ENCODE measurements at regions not wholly inside any gene's neighbourhood (a gene's known extent, or its start where the extent isn't known, plus 50 kb on each side); places are given as distances from the start of the nearest gene placed in this dataset.
"Not testable (repeated sequence)": the region's sequence is repeated elsewhere in the genome, so short reads cannot be mapped to it uniquely, and the experiment has no call there.

DNA sequence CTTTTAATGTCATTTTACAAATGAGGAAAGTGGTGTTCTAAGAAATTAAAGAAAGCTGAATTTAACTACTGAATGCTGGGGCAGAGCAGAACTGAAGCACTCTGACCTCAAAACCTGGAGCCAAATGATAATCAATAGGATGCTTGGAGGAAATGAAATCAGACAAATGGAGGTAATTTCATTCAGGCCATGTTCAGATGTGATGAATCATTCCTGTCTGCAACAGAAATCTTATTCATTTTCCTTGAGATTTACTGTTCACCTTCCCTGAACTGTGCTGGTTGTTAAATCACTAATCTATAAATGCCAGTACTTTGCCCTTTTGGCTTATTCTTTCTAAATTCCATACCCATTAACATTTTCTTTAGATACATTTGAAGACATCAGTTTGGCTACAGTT is 85.6 kb upstream of the SNX7 start:
- DNase-seq: no peak

DNA sequence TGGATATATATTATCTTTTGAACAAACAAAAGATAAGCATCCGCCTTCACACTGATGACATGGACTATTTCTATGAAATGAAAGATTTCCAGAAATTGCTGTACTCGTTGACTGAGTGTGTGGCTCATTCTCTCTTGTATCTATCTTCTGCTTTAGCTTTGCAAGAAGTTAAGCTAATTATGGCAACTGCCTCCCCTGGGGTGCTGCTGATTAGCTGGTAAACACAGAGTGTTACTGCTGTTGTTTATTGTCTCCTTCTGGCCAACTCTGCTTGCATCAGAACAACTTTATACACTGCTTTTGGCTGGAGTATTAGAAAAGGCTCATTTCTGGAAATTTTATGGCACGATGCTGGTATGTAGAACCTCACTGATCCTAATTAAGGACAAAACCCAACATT is 95.6 kb upstream of the SNX7 start:
- no peak for DNase-seq

DNA sequence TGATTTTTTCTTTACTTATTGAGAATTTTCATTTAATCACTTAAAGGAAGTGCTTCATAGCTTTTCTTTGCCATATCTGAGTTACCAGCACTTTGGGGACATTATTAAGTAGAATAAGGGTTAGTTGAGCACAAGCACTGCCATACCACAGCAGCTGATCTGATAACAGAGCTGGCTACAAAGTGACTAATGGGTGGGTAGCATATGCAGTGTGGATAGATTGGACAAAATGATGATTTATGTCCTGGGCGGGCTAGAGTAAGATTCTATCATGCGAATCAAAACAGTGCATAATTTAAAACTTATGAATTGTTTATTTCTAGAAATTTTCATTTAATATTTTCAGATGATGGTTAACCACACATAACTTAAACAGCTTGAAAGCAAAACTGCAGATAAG is 102.2 kb upstream of the SNX7 start:
- no peak for DNase-seq

DNA sequence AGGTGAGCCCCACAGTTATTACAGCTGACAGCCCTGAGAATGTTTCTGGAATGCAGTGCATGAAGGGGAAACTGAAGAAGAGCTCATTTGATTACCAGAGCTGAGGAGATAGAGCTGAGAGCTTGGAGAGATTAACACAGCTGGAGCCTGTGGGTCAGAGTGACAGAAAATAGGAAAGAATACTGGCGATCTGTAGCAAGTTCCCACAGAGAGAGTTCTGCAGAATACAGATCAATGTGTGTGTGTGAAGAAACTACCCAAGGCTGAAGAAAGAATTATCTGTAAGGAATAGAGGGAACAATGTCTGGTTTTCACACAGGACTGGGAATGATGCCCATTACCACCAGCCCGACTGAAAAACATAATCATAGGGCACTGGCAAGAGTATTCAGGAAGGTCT is 103.6 kb upstream of the SNX7 start:
- no peak for DNase-seq

DNA sequence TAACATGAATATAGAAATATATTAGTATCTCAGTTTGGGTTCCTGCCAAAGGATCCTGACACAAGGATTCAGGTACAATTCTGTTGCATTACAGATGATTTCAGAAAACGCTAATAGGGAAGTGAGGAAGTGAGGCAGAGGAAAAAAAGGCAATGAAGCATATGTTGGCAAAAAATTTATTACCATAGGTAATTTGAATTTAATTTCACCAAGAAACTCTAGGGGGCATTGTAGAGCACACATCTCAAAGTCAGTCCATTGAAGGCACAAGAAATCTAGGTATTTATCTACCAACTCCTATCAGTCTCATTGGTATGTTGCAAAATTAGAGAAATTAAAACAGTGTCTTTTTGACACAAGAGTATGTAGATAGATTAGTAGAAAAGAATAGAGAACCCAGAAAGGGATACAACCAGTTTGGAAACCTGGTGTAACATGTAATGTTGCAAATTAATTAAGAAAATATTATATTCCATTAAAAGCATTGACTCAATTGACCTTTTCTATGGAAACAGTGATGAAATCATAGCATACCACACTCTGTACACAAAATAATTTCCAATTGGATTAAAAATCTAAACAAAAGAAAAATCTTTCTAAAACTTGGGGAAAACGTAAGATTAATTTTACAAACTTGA is 104.9 kb upstream of the SNX7 start:
- no peak for DNase-seq

DNA sequence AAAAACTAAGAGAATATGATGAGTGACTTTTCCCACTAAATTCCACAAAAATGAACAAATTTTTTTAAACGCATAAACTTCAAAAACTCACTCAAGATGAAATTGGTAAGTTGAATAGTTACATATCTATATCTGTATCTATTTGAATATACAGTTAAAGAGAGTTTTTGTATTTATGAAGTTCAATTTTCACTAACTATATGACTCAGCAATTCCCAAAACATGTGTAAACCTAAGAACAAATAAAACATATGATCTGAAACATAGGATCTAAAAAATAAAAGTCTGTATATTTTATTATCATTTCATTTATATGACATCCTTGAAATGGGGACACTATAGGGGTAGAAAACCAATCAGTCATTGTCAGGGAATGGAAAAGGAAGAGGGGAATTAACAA is 105.7 kb upstream of the SNX7 start:
- no peak for DNase-seq

DNA sequence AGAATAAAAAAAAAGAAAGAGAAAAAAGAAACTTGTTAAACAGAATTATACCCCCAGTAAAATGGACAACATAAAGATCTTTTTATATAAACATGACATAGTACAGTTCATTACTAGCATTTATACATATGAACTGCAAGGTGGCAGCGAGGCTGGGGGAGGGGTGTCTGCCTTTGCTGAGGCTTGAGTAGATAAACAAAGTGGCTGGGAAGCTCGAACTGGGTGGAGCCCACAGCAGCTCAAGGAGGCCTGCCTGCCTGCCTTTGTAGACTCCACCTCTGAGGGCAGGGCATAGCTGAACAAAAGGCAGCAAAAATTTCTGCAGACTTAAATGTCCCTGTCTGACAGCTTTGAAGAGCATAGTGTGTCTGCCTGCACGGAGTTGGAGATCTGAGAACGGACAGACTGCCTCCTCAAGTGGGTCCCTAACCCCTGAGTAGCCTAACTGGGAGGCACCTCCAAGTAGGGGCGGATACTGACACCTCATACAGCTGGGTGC is 108.9 kb upstream of the SNX7 start:
- not testable (repeated sequence) for DNase-seq

DNA sequence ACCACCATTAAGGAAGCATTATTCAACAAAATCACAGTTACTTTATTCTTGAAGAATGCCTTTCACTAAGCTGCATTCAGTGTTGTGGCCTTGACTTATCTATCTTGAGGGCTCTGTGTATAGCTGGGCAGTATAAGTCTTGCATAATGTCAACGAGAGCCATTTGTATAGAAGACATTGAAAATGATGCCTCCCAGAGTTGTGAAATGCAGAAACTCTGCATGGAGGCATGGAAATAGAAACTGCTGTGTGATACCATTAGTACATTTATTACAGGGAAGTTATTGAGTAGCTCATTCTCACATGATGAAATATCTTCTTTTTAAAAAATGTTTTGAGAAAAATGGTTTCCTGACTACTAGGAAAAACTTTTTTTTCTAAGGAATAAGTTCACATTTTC is 111.4 kb upstream of the SNX7 start:
- DNase-seq: no peak

DNA sequence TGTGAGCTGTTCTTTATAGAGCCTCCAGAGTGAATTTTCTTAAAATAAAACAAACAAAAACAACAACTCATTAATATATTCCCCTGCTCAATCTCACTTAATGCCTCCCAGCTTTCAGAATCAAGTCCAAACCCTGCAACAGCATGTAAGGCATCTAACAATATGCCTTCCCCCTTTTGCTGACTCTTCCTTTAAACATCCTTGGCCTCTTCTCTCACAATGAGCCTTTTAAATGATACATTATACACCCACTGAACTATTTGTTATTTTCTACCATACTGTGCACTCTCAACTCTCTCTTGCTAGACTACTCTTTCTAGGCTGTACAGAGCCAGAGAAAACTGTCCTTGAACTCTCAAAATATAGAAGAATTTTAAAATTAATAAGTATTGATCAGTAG is 115.2 kb upstream of the SNX7 start:
- DNase-seq: no peak

DNA sequence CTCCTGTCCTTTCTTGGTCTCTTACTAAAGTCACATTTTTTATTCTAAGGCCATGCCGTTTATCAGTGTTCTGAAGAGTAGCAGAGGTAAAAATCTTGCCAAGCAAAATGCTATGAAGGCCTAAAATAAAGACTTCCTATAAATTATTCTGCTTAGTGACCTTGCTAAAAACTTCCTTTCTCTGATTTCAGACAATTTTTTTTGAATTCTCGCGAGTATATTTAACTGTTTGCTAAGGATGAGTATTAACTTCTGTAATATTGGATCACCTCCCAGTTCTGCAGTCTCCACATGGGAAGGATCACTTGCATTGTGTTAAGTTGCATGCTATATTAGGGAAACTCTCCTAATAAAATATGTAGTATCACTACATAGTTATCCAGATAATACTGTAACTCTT is 123.4 kb upstream of the SNX7 start:
- DNase-seq: no peak

DNA sequence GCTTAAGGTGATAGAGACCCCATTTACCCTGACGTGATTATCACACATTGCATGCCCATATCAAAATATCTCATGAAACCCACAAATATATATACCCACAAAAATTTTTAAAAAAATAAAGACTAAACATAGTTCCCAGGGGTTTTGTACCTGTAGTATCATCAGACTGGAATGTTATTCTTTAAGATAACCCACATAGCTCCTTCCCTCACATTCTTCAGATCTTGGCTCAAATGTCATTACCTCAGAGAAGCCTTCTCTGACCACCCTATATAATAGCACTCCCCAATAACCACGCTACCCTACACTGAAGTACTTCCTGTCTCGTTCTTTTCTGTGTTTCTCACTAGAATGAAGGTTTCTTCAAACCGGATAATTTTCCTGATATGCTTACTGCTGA is 138.3 kb upstream of the SNX7 start:
- no peak for DNase-seq

DNA sequence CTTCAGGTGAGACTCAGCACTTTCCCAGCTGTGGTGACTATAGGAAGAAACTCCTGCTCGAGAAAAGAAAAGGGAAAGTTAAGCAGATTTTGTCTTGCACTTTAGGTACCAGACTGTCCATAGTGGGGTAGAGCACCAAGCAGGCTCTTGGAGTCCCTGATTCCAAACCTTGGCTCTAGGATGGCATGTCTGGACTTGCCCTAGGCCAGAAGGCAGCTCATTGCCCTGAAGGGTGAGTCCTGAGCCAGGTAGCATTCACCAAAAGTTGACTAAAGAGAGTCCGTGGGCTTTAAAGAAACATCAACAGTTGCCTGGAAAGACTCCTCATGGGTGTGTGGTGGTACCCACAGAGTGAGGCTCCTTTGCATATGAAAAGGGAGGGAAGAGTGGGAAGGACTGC is 145.2 kb upstream of the SNX7 start:
- DNase-seq: no peak

DNA sequence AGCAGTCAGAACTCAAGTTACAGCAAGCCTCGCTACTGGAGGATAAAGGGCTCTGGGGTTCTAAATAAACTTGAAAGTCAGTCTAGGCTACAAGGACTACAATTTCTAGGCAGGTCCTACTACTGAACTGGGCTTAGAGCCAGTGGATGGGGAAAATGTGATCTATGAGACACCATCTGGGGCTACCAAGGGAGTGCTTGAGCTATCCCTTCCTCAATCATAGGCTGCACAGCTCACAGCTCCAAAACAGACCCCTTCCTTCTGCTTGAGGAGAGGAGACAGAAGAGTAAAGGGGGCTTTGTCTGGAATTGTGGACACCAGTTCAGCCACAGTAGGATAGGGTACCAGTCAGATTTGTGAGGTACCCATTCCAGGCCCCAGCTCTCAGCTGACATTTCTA is 145.8 kb upstream of the SNX7 start:
- no peak for DNase-seq

DNA sequence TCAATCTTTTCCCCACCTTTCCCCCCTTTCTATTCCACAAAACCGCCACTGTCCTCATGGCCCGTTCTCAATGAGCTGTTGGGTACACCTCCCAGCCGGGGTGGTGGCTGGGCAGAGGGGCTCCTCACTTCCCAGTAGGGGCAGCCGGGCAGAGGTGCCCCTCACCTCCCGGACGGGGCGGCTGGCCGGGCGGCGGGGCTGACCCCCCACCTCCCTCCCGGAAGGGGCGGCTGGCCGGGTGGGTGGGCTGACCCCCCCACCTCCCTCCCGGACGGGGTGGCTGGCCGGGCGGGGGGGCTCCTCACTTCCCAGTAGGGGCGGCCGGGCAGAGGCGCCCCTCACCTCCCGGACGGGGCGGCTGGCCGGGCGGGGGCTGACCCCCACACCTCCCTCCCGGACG is 149.3 kb upstream of the SNX7 start:
- not testable (repeated sequence) for DNase-seq

DNA sequence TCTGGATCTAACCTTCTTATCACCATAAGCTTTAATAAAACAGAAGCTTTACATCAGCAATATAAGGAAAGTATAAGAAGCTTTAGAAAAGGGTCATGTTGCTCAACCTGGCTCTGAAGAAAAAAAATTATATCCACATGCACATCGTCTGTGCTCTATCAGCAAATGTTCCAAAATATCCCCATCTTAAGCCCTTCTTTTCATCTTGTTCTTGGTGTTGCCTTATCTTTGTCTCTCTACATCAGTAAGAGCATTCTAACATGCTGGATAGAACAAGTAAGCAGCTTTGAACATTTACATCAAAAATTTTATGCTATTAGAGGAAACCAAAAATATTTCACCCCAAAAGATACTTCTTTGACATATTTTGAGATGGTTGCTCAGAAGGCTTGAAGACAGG is 157.8 kb upstream of the SNX7 start:
- no peak for DNase-seq

DNA sequence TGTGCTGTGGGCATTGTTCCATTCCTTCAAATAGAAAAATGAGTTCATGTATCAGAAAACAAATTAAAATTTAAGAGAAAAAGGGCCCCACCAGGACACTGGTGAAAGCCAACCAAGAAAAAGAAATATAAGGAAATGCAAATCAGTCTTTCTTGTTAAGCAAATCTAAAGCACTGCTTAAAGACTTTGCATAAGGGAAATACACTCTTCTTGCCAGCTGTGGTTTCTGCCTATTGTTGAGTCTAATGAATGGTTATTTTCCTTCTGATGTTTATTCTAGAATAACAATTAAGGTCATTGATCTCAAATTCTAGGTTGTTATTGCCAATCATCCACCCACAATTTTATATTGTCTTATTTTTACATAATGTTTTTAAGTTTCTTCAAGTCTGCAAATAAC is 158.6 kb upstream of the SNX7 start:
- DNase-seq: no peak

DNA sequence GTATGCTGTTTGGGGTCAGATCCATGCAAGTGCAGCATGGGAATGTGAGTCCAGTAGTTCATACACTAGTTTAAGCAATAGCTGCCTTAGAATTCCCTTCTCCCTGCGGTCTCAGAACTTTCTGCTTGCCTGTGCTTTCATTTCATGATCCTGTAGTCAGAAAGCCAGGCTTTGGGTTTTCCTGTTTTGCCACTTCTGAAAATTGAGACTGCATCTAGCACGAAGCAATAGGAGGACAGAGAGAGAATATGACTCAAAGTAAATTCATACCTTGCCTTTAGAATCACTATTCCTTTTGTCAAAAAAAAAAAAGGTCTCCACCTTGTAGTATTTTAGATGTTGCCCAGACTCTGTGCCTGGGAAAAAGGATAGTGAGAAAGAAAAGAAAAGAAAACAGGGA is 161.2 kb upstream of the SNX7 start:
- no peak for DNase-seq

DNA sequence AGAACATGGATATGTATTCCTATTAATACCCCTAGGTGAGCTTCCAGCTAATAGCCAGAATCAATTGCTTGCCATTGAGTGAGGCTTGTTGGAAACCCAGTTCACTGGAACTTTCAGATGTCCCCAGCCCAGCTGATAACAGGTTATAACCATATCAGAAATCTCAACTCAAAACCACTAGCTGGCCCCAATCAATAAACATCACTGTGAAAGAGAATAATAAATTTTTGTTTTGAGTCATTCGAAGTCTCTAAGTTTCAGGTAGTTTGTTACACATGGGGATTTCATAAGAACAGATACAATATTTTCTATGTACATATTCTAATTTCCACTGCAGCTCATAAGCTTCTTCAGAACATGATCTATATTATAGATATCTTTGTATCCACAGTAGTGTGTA is 162.9 kb upstream of the SNX7 start:
- no peak for DNase-seq

DNA sequence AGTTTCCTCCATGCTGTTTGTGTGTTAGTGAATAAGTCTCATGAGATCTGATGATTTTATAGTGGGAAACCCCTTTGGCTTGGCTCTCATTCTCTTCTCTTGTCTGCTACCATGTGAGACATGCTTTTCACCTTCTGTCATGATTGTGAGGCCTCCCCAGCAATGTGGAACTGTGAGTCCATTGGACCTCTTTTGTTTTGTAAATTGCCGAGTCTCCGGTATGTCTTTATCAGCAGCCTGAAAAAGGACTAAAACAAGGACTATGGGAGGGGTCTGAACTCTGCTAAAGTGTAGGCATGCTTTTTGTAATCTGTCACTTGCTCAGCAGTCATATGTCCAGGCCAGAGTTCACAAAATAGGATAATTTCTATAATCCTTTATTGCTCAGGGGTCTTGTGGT is 164.0 kb upstream of the SNX7 start:
- DNase-seq: no peak

DNA sequence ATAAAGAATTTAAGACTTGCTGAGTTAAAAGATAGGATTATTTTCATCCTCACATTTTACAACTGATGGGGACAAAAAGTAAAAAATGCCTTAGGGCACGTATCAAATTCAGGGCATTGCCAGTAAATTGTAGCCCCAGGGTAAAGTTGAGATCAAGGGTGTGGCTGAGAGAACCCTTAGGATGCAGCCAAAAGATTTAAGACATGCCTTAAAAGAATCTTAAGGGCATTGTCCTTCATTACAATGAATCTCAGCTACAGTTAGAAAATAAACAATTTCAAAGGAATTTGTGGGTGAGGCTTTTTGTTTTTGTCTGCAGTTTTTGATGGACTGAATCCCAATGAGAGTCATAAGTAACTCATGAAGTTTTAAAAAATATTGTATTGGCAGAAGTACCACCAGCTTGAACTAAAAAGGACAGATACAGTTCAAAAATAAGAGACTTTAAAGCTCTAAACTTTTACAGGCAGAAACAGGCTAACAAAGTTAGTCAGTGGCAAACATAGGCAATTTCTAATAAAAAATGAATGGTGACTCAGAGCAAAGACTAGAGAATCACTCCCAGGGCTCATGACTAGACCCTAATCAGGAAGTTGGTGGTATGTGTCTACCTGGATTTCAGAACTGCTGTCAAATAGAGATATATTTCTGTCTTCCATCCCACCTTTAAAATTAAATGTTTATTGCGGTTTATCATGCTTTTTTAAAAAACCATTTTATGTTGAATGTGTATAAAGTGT is 165.1 kb upstream of the SNX7 start:
- no peak for DNase-seq

DNA sequence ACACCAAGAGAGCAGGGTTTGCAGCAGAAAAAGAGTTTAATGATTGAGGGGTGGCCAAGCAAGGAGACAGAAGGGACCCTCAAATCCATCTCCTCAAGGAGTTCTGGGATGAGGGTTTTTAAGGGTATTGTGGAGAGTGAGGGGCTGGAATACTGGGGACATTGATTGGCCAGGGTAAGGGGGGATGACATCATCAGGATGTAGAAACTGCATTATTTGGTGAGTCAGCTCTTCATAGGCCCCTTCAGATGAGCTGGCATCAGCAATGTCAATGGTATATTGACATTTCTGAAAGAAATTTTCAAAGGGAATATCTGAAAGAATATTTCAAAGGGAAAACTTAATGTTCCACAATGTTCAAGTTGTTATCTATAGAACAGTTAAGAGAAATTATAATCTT is 168.1 kb upstream of the SNX7 start:
- no peak for DNase-seq

DNA sequence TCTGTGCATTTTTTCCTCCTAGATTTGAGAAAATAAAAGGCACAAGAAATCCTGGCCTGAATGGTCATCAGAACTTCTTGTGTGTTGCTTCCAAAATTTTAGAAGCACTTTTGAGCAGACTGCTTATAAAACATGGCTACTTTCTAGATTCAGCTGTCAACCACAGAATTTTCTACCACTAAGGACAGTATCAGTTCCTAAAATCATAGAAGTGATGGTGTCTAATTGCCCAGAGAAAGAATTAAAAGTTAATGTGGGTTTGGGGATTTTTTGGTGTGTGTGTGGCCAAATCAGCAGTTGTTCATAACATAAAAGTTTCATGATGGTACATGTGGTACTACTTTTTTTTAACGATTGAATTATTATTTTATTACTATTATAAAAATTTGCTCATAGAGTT is 171.4 kb upstream of the SNX7 start:
- no peak for DNase-seq

DNA sequence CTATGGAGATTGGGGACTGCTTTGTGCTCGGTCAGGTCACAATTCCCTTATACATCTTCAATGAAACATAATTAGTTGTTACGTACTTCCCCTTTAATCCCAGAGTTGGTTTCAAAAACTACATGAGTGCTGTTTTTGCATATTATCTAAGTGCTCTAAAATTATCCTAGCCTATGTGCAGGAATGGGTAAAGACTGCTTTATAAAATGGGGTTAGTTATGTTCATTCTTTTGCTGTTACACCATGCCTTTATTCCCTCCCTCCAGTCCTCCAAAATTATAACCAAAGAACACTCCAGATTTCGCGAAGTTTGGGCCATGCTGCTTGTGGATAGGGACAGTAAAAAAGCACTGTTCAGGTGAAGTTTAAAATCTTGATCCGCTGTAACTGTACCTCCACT is 173.9 kb upstream of the SNX7 start:
- DNase-seq: no peak

DNA sequence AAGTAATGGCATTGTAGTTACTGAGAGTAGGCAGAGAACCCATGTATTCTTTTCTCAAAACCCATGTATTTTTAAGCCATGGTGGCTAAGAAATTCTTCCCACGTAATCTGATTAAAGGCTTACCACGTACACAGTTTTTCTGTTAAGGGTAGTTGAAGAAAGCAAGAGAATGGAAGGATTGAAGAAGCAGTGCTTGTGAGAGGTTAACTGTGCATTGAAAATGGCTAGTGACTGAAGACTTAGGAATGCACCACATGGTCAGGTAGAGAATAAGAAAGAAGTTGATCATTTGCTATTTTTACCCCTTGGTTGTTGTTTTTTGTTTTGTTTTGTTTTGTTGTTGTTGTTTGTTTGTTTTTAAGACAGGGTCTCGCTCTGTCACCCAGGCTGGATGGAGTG is 178.9 kb upstream of the SNX7 start:
- DNase-seq: no peak

DNA sequence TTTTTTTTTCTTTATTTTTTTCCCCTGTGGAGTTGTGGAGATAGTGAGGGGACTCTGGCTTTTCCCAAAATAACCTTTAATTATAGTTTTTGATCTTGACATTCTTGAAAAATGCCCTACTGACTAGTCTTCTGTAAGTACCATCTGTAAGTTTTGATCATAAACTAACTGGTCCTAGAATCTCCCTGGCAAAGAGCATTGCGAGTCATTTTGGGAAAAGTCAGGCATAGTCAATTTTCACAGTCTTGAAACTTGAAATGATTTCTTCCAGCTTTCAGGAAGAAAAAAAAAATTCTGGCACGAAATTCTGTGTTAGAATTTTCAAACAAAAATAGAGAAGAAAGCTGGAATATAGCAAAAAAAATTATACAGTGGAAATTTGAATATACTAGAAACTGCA is 181.2 kb upstream of the SNX7 start:
- DNase-seq: no peak

Measured in activated naive CD4-positive, alpha-beta T cell treated with Interleukin-2 at 50 U/mL for 16 hours (primary cell).